HCT116 (cell line): ENCODE measurements at regions not wholly inside any gene's neighbourhood (a gene's known extent, or its start where the extent isn't known, plus 50 kb on each side); places are given as distances from the start of the nearest gene placed in this dataset.

Experiments
- ATAC-seq: fragments of 200-7000 bp; cut with Tn5 transposase; 2 replicates; pipeline ENCODE4 v1.9.1; 2020; ENCODE audit warnings: mild to moderate bottlenecking, moderate library complexity
- BruUV-seq: library from RNA; stranded (reverse); fragments of 400-500 nt; replicated peaks from 2 replicates; lab custom pipeline; 2021; lab: Mats Ljungman, UMichigan
- CTCF ChIA-PET: fragments of 300-600 bp; sonication (Branson Sonifier 250); formaldehyde crosslinking; loops from one replicate; lab custom pipeline; 2021; ENCODE audit warnings: antibody characterized with exemption; lab: Charles Lee
- POLR2A ChIA-PET: fragments of 300-600, 350-600 bp; sonication (Branson Sonifier 250); formaldehyde crosslinking; loops from one replicate; lab custom pipeline; 2021; ENCODE audit warnings: antibody characterized with exemption; lab: Charles Lee
- RAD21 ChIA-PET, 2 experiments: fragments of 300-600 bp; sonication (Branson Sonifier 250); formaldehyde crosslinking; loops; one replicate each; lab custom pipeline; 2023; ENCODE audit warnings: low total read pairs in 2 of 2; ENCODE audit not compliant: uncharacterized antibody in 2 of 2, unreplicated experiment in 2 of 2, low non-redundant PET in 1 of 2; lab: Charles Lee
- DNase-seq: peaks from one replicate; pipeline ENCODE4 v3.0.0-alpha.2; 2010; ENCODE audit warnings: low read depth, low spot score
- H2AFZ ChIP-seq: fragments of 200-600 bp; shearing (Covaris generic), sonication (generic); 2 replicates; pipeline ENCODE4 v1.6.1; 2017; ENCODE audit warnings: low read depth, mixed run types, mixed read lengths, antibody characterized with exemption, low read length; ENCODE audit not compliant: poor library complexity, severe bottlenecking
- H3K27ac ChIP-seq: 2 replicates; pipeline ENCODE4 v1.5.1; 2012; ENCODE audit warnings: low read depth, low read length
- H3K27me3 ChIP-seq: fragments of 200-600 bp; sonication (generic); 2 replicates; pipeline ENCODE4 v1.6.1; 2016; ENCODE audit warnings: mixed run types, low read length, mixed read lengths; ENCODE audit not compliant: insufficient read depth
- H3K36me3 ChIP-seq, 2 experiments: fragments of 200-500 bp in 1 of 2; fragments of 200-600 bp in 1 of 2; sonication (Bioruptor generic) in 1 of 2; sonication (generic) in 1 of 2; 2 replicates each; pipeline versions ENCODE4 v1.5.1 to v1.6.1; 2014 to 2016; ENCODE audit warnings: low read length in 2 of 2, inconsistent platforms in 1 of 2, mixed read lengths in 1 of 2, mixed run types in 1 of 2; ENCODE audit not compliant: insufficient read depth in 2 of 2, control insufficient read depth in 1 of 2
- H3K4me1 ChIP-seq, 2 experiments: fragments of 200-600 bp in 1 of 2; sonication (generic) in 1 of 2; 2 replicates each; pipeline versions ENCODE4 v1.5.1 to v1.6.1; 2012 to 2017; ENCODE audit warnings: low read length in 2 of 2, inconsistent platforms in 1 of 2, mild to moderate bottlenecking in 1 of 2, mixed read lengths in 1 of 2, mixed run types in 1 of 2, moderate library complexity in 1 of 2; ENCODE audit not compliant: insufficient read depth in 2 of 2, control insufficient read depth in 1 of 2
- H3K4me2 ChIP-seq: fragments of 200-600 bp; sonication (generic); 2 replicates; pipeline ENCODE4 v1.6.1; 2017; ENCODE audit warnings: mixed run types, low read length, mixed read lengths
- H3K4me3 ChIP-seq, 2 experiments: fragments of 200-600 bp in 1 of 2; sonication (generic) in 1 of 2; replicated peaks in 1 of 2; 2 replicates each; pipeline ENCODE4 v1.5.1; 2011 to 2016; ENCODE audit warnings: low read length in 2 of 2, control low read depth in 1 of 2, low read depth in 1 of 2, mild to moderate bottlenecking in 1 of 2, mixed read lengths in 1 of 2, mixed run types in 1 of 2
- H3K79me2 ChIP-seq: fragments of 200-600 bp; sonication (generic); 2 replicates; pipeline ENCODE4 v1.6.1; 2017; ENCODE audit warnings: mild to moderate bottlenecking, mixed run types, low read length, moderate library complexity, mixed read lengths; ENCODE audit not compliant: insufficient read depth
- H3K9ac ChIP-seq: fragments of 200-600 bp; sonication (generic); 2 replicates; pipeline ENCODE4 v1.6.1; 2016; ENCODE audit warnings: low read length, mixed read lengths
- H3K9me2 ChIP-seq: fragments of 200-600 bp; sonication (generic), shearing (Covaris generic); 2 replicates; pipeline ENCODE4 v1.6.1; 2017; ENCODE audit warnings: mixed run types, mild to moderate bottlenecking, moderate library complexity; ENCODE audit not compliant: insufficient read depth
- H3K9me3 ChIP-seq, 2 experiments: fragments of 200-500 bp in 1 of 2; fragments of 200-600 bp in 1 of 2; sonication (Bioruptor generic) in 1 of 2; sonication (generic) in 1 of 2; 2 replicates each; pipeline ENCODE4 v1.6.1; 2014 to 2017; ENCODE audit warnings: low read length in 2 of 2, mixed read lengths in 2 of 2, inconsistent platforms in 1 of 2, low read depth in 1 of 2, mild to moderate bottlenecking in 1 of 2, mixed run types in 1 of 2, moderate library complexity in 1 of 2; ENCODE audit not compliant: control insufficient read depth in 1 of 2, insufficient read depth in 1 of 2
- H4K20me1 ChIP-seq: fragments of 200-600 bp; sonication (generic), shearing (Covaris generic); 2 replicates; pipeline ENCODE4 v1.6.1; 2017; ENCODE audit warnings: mixed run types, mild to moderate bottlenecking, moderate library complexity; ENCODE audit not compliant: insufficient read depth
- CBX3 ChIP-seq: IDR thresholded peaks from 2 replicates; pipeline ENCODE4 v1.6.1; 2012; ENCODE audit warnings: low read depth
- CEBPB ChIP-seq: IDR thresholded peaks from 2 replicates; pipeline ENCODE4 v1.6.1; 2012; ENCODE audit warnings: low read depth
- ELF1 ChIP-seq: IDR thresholded peaks from 2 replicates; pipeline ENCODE4 v1.6.1; 2012; ENCODE audit warnings: low read depth, borderline replicate concordance
- EZH2 ChIP-seq: fragments of 200-600 bp; sonication (generic); IDR thresholded peaks from 2 replicates; pipeline ENCODE4 v1.6.1; 2017; ENCODE audit warnings: antibody characterized with exemption, mixed run types
- EZH2phosphoT487 ChIP-seq: fragments of 200-600 bp; IDR thresholded peaks from 2 replicates; pipeline ENCODE4 v1.6.1; 2018; ENCODE audit warnings: antibody characterized with exemption, borderline replicate concordance
- FOSL1 ChIP-seq: IDR thresholded peaks from 2 replicates; pipeline ENCODE4 v1.6.1; 2012; ENCODE audit warnings: low read depth
- JUND ChIP-seq: IDR thresholded peaks from 2 replicates; pipeline ENCODE4 v1.6.1; 2012
- POLR2AphosphoS5 ChIP-seq: IDR thresholded peaks from 2 replicates; pipeline ENCODE4 v1.6.1; 2011; ENCODE audit warnings: mild to moderate bottlenecking, low read depth, low read length, moderate library complexity
- RAD21 ChIP-seq: IDR thresholded peaks from 2 replicates; pipeline ENCODE4 v1.6.1; 2012; ENCODE audit warnings: low read depth, mild to moderate bottlenecking
- SP1 ChIP-seq: IDR thresholded peaks from 2 replicates; pipeline ENCODE4 v1.6.1; 2012; ENCODE audit warnings: low read depth
- SRF ChIP-seq: IDR thresholded peaks from 2 replicates; pipeline ENCODE4 v1.6.1; 2012; ENCODE audit warnings: low read depth
- TCF7L2 ChIP-seq: IDR thresholded peaks from 2 replicates; pipeline ENCODE4 v1.7.0; 2011; ENCODE audit warnings: borderline replicate concordance, inconsistent platforms; ENCODE audit not compliant: insufficient read depth, insufficient read length; ENCODE audit errors: extremely low read depth
- ZNF274 ChIP-seq: fragments of 200-500 bp; sonication (Bioruptor generic); IDR thresholded peaks from 2 replicates; pipeline ENCODE4 v1.6.1; 2014; ENCODE audit warnings: mild to moderate bottlenecking, low read depth, low read length, inconsistent platforms
- intact Hi-C: fragments of 100-400 bp; cut with micrococcal nuclease; formaldehyde crosslinking; loops from 2 replicates; pipeline ENCODE4 v1.10.0; 2022
- TF ChIP-seq, protein P1 (sequence below): IDR thresholded peaks from 2 replicates; pipeline ENCODE4 v1.6.1; 2012; ENCODE audit warnings: low read depth
- TF ChIP-seq, protein P2 (sequence below), 3 experiments: fragments of 200-600 bp in 1 of 3; sonication (generic) in 1 of 3; IDR thresholded peaks in 2 of 3; conservative IDR thresholded peaks in 1 of 3; 2 replicates each; pipeline ENCODE4 v1.5.1; 2012 to 2017; ENCODE audit warnings: low read depth in 2 of 3, low read length in 2 of 3, antibody characterized with exemption in 1 of 3, borderline replicate concordance in 1 of 3, control low read depth in 1 of 3, mild to moderate bottlenecking in 1 of 3, mixed read lengths in 1 of 3, mixed run types in 1 of 3, moderate library complexity in 1 of 3; ENCODE audit not compliant: insufficient read depth in 1 of 3
- TF ChIP-seq, protein P3 (sequence below): IDR thresholded peaks from 2 replicates; pipeline ENCODE4 v1.6.1; 2012
- TF ChIP-seq, protein P4 (sequence below): IDR thresholded peaks from 2 replicates; pipeline ENCODE4 v1.6.1; 2011; ENCODE audit warnings: mild to moderate bottlenecking, low read length, moderate library complexity; ENCODE audit not compliant: insufficient replicate concordance; ENCODE audit errors: extremely low read depth

DNA sequence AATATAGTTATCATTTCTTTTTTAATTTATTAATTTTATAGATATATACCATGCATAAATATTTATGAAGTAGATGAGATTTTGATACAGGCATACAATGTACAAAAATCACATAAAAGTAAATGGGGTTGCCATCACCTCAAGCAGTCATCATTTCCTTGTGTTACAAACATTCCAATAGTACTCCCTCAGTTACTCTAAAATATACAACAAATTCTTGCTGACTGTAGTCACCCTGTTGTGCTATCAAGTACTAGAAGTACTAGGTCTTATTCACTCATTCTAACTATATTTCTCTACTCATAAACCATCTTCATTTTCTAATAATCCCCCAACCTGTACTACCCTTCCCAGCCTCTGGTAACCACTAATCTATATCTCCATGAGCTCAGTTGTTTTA, 432.6 kb upstream of the SYT1 start:
- Histone ChIP-seq H3K9me2 (no peaks in the 10 kb centered on the region), H3K27ac (no peak overlapping the region), H3K4me3 (no peak overlapping the region), H3K27me3 (no peaks in the 10 kb centered on the region), H2AFZ (no peak overlapping the region), H3K9ac (no peak overlapping the region), H4K20me1 (no peaks in the 10 kb centered on the region), H3K36me3 (no peaks in the 10 kb centered on the region), H3K4me2 (no peak overlapping the region), H3K79me2 (no peaks in the 10 kb centered on the region), H3K4me1 (no peaks in the 10 kb centered on the region), H3K9me3 (no peaks in the 10 kb centered on the region)
- no peak for ATAC-seq
- TF ChIP-seq JUND, result no peak
- TF ChIP-seq SP1, result no peak
- no peak for TF ChIP-seq POLR2AphosphoS5
- TF ChIP-seq ZNF274, result no peak
- TF ChIP-seq SRF, result no peak
- TF ChIP-seq, protein P1, sequence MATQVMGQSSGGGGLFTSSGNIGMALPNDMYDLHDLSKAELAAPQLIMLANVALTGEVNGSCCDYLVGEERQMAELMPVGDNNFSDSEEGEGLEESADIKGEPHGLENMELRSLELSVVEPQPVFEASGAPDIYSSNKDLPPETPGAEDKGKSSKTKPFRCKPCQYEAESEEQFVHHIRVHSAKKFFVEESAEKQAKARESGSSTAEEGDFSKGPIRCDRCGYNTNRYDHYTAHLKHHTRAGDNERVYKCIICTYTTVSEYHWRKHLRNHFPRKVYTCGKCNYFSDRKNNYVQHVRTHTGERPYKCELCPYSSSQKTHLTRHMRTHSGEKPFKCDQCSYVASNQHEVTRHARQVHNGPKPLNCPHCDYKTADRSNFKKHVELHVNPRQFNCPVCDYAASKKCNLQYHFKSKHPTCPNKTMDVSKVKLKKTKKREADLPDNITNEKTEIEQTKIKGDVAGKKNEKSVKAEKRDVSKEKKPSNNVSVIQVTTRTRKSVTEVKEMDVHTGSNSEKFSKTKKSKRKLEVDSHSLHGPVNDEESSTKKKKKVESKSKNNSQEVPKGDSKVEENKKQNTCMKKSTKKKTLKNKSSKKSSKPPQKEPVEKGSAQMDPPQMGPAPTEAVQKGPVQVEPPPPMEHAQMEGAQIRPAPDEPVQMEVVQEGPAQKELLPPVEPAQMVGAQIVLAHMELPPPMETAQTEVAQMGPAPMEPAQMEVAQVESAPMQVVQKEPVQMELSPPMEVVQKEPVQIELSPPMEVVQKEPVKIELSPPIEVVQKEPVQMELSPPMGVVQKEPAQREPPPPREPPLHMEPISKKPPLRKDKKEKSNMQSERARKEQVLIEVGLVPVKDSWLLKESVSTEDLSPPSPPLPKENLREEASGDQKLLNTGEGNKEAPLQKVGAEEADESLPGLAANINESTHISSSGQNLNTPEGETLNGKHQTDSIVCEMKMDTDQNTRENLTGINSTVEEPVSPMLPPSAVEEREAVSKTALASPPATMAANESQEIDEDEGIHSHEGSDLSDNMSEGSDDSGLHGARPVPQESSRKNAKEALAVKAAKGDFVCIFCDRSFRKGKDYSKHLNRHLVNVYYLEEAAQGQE, result no peak
- TF ChIP-seq CBX3, result no peak
- TF ChIP-seq TCF7L2, result no peak
- no peak for TF ChIP-seq RAD21
- TF ChIP-seq EZH2phosphoT487, result no peak
- TF ChIP-seq, protein P2, sequence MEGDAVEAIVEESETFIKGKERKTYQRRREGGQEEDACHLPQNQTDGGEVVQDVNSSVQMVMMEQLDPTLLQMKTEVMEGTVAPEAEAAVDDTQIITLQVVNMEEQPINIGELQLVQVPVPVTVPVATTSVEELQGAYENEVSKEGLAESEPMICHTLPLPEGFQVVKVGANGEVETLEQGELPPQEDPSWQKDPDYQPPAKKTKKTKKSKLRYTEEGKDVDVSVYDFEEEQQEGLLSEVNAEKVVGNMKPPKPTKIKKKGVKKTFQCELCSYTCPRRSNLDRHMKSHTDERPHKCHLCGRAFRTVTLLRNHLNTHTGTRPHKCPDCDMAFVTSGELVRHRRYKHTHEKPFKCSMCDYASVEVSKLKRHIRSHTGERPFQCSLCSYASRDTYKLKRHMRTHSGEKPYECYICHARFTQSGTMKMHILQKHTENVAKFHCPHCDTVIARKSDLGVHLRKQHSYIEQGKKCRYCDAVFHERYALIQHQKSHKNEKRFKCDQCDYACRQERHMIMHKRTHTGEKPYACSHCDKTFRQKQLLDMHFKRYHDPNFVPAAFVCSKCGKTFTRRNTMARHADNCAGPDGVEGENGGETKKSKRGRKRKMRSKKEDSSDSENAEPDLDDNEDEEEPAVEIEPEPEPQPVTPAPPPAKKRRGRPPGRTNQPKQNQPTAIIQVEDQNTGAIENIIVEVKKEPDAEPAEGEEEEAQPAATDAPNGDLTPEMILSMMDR (IDR thresholded peaks at IDR 0.05 in 2 of 3, conservative IDR thresholded peaks at IDR 0.05 in 1 of 3; ENCODE audit: borderline replicate concordance in 1 of 3, insufficient read depth in 1 of 3, low read depth in 2 of 3, low read length in 2 of 3), result no peak
- TF ChIP-seq, protein P3, sequence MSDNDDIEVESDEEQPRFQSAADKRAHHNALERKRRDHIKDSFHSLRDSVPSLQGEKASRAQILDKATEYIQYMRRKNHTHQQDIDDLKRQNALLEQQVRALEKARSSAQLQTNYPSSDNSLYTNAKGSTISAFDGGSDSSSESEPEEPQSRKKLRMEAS, result no peak
- TF ChIP-seq ELF1, result no peak
- no peak for TF ChIP-seq CEBPB
- no peak for TF ChIP-seq FOSL1
- TF ChIP-seq, protein P4, sequence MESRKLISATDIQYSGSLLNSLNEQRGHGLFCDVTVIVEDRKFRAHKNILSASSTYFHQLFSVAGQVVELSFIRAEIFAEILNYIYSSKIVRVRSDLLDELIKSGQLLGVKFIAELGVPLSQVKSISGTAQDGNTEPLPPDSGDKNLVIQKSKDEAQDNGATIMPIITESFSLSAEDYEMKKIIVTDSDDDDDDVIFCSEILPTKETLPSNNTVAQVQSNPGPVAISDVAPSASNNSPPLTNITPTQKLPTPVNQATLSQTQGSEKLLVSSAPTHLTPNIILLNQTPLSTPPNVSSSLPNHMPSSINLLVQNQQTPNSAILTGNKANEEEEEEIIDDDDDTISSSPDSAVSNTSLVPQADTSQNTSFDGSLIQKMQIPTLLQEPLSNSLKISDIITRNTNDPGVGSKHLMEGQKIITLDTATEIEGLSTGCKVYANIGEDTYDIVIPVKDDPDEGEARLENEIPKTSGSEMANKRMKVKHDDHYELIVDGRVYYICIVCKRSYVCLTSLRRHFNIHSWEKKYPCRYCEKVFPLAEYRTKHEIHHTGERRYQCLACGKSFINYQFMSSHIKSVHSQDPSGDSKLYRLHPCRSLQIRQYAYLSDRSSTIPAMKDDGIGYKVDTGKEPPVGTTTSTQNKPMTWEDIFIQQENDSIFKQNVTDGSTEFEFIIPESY, result no peak
- TF ChIP-seq EZH2, result no peak
- POLR2A ChIA-PET, result no interaction called here
- CTCF ChIA-PET, result no interaction called here
- intact Hi-C loops, result no loop called here
- no peak for DNase-seq
- RAD21 ChIA-PET, result no interaction called here
- BruUV-seq, result no TSS peak
